Right kidney (tissue), 1 donor: ENCODE measurements at regions not wholly inside any gene's neighbourhood (a gene's known extent, or its start where the extent isn't known, plus 50 kb on each side); places are given as distances from the start of the nearest gene placed in this dataset.

ENCODE experiments used
- DNase-seq: peaks from one replicate; pipeline ENCODE4 v3.0.0-alpha.2; 2016

GRCh38 chr2:12289120-12289802, 427.5 kb upstream of the TRIB2 start:
- no peak for DNase-seq

GRCh38 chr2:12291303-12291702, 425.4 kb upstream of the TRIB2 start:
- no peak for DNase-seq

- no peak for DNase-seq
Measured at GRCh38 chr2:12293874-12294273, 422.9 kb upstream of the TRIB2 start.

DNA sequence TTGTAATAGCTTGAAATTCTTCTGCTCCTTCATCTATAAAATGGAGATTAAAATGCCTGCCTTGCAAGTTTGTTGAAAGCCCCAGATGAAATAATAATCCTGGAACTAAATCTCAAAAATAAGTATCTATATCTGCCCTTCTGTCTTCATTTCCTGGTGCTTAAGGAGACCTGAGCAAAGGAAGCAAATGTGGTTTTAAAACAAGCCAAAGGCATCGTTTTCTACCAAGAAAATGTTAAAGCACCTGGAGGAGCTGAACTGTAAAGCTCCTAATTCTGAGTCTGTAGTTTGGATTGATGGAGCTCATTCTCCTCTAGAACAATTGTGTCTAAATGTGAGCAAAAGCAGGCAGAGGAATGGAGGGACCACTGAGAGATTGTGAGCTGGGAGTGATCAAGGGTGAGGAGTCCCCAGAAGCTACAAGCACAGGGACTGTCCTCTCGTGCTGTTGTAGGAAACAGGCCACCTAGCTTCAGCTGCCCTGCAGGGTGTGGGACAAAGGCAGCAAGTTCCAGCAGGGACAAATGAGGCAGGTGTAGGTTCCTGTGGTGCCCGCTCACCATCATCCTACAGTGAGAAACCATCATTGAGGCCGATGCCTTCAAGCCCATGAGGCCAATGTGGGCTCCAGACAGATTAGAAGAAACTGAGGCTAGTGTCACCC, 420.7 kb upstream of the TRIB2 start:
- no peak for DNase-seq

GRCh38 chr2:12296915-12297314, 419.8 kb upstream of the TRIB2 start:
- DNase-seq = no peak

DNA sequence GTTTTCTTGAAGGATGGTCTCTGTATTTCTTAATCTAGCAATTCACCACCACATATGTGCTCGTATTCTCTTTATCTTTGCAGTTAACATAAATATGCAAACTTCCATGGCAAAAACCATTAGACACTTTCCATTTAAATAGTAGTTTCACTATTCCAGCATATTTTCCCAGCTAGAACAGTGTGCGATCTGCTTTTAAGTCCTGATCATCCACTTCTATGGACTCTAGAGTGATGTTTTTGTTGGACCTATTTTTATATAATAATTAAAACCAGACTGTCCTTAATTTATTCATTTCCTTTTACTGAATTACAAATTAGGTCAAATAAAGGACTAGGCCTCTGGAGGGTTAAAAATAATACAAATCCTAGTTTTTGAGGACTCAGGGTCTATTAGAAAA, 418.4 kb upstream of the TRIB2 start:
- DNase-seq = no peak

DNA sequence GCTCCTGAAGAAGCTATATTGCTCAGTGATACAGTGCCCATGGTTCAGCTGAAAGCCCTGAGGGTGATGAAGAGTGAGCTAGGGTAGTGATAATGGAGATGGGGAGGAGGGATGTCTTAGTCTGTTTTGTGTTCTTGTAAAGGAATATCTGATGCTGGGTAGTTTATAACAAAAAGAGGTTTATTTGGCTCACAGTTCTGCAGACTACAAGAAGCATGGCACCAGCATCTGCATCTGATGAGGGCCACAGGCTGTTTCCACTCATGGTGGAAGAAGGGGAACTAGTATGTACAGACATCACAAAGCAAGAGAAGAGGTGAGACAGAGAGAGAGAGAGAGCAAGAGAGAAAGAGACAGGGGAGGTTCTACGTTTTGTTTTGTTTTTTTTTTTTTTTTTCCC, 417.3 kb upstream of the TRIB2 start:
- DNase-seq = no peak

DNA sequence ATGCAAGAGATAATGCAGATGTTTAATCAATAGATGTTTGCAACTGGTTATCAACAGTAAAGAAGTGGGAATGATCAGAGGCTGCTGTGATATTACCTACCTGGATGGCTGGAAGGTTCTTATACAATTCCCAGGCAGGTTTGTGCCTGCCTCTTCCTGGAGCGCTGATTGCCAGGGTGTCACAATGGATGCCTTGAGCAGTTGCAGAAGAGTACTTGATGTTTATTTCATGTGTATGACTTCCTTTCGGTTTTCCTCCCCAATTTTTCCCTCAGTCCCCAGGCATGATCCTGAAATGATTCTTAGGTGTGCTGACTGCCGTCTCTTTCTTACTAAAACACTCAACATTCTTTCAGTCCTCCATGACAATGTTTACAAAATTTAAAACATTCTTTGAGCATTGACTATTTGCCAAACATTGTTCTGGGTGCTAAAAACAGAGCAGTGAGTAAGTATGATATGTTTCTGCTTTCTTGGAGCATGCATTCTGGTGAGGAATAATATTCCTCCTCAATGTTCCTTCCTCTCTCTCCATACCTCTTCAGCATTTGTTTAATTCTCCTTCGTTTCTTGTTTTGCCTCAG, 416.6 kb upstream of the TRIB2 start:
- no peak for DNase-seq

DNA sequence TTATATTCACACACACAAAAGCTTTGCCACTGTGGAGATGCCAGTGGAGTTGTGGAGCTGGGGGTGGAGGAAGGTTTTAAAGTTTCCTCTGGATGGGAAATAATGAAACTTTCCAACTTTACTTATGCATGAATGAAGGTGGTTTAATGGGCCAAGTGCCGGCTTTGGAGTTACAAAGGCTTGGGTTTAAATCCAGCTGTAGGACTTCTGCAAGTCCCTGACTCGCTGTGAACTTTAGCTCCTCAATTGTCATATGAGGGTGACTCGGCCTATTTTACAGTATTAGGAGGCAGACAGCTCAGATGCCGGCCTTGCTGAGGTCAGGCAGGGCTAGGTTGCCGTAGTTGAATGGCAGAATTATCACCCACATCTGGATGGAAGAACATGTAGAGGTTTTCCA, 415.8 kb upstream of the TRIB2 start:
- DNase-seq = no peak

DNA sequence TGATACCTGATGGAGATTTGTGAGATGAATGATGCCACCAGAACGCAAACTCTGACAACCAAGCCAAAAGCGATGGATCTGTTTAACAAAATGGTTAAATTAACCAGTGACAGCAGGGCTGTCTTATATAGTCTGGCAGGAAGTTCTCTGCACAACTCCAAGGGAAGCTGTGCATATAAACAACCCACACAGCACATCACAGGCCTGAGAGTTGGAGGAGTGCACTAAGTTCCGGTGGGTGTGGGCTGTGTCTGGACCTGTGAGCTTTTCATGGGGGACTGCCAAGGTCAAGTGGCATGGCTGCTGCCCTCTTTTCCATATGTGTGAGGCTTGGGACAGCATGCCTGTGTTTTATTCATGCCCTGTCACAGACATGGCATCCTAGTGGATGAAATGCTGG, 414.6 kb upstream of the TRIB2 start:
- no peak for DNase-seq

- no peak for DNase-seq
Measured at GRCh38 chr2:12302691-12303090, 414.0 kb upstream of the TRIB2 start.

- no peak for DNase-seq
Measured at GRCh38 chr2:12303181-12304030, 413.3 kb upstream of the TRIB2 start.

DNA sequence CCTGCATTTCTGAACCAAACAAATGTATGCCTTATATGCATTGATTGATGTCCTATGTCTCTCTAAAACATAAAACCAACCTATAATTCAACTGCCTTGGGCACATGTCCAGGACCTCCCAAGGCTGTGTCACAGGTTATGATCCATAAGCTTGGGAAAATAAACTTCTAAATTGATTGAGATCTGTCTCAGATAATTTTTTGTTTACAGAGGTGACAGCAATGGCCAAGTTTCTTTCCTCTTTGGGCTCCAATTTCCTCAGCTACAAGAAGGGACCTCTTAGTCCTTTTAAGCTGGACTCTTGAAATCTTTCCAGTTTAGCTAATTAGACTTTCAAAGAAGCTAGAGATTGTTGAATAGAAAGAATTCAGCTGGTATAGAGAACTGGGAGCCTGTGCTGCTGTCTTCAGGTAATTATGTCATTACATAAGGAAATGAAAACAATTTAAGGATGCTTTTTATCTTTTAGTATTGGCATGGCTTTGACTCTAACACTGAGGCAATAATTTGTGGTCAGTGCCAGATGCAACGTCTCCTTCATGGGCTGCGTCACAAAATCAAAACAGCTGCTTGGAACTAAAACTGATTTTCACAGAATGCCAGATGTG, 412.1 kb upstream of the TRIB2 start:
- no peak for DNase-seq

- no peak for DNase-seq
Measured at GRCh38 chr2:12305931-12306330, 410.8 kb upstream of the TRIB2 start.

DNA sequence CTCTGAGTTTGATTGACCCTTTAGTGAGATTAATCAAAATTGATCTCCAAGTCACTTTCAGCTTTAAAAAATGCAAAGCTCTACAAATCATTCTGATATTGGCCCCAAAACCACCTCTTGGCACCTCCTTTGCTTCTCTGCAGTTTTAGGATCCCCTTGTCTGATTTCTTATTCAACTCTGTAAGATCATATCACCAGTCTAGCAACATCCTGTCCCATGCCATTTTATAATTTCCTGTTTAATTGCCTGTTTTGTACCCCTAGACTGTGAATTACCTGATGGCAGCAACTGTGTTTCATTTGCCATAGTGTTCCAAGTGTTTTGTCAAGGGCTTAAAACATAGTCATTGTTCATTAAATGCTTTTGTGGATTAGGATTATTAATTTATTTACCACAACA, 406.3 kb upstream of the TRIB2 start:
- no peak for DNase-seq

- no peak for DNase-seq
Measured at GRCh38 chr2:12313445-12314126, 403.1 kb upstream of the TRIB2 start.

DNA sequence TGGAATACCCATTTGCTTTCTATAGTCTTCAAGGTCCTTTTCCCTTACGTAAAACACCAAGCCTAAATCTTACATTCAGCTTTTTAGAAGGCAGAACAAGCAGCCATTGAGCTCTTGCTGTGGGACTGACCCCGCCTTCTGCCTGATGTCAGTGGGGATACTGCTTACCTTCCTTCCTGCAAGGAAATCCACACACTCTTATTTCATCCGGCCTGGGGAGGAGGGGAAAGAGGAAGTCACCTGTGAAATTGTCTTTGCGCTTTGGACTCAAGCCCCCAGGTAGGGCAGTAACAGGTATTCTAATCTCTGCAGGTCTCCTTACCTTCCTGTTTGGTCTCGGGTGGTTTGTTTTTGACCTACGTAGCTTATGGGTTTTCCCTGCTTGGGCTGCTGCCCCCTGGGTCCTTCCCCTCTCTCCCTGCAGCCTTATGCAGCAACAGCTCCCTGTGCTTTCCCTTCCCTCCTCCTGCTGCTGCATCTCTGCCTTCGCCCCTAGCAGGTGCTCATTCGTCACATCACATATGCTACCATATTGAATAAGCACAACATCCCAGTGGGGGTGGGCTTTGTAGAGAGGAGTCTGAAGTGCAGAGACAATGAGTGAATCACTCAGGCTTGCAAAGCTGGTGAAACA, 402.5 kb upstream of the TRIB2 start:
- DNase-seq = peak; percentile 30

GRCh38 chr2:12315224-12315623, 401.5 kb upstream of the TRIB2 start:
- DNase-seq = no peak

GRCh38 chr2:12316476-12316875, 400.3 kb upstream of the TRIB2 start:
- DNase-seq = no peak

DNA sequence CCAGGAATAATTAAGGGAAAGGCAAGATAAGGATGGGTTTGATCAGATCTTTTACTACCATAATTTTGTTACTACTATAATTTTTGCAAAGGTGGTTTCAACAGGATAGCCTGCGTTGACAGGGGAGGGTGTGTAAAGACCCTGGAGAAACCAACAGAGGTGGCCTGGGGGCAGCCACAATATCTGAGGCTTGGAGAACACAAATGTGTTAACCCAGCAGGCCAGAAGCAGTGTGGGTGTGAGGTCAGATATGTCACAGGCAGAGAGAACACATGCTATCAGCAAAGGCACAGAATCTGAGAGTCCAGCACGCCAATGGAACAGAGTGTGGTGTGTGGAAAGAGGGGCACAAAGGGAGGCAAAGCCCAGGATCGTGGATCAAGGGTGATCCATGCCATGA, 399.4 kb upstream of the TRIB2 start:
- DNase-seq = no peak

DNA sequence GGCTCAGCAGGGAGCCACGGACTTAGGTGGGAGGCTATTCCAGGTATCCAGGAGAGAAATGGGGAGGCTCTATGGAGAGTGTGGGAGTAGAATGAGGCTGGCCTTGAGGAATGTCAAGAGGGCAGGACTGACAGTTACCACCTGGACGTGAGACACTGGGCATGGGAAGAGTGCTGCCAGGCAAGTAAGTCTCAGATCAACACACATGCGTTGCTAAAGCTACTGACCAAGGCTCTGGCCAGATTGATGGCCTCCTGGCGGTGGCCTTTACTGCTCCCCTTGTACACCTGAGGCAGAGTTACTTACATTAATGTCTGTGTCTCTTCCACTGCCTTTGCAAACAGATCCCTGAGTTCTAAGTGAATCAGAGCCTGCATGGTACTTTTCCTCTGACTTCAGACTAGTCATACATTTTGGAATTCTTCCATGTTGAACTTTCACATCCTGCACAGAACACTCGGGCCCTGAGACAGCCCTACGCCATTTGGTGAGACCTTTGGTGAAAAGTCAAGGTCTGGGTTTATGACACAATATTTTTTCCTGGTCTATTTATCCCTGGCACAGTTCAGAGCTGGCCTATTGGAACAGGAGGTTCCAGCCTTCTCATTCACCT, 398.8 kb upstream of the TRIB2 start:
- DNase-seq = peak; percentile 31
